NOMO-1 treated with DMSO at 0.1 percent for 48 hours (cell line): ENCODE measurements at regions not wholly inside any gene's neighbourhood (a gene's known extent, or its start where the extent isn't known, plus 50 kb on each side); places are given as distances from the start of the nearest gene placed in this dataset.
A peak's percentile ranks its signal among the peaks of the same experiment; 100 is the strongest.

Source experiments
- DNase-seq: peaks from one replicate; lab custom pipeline; 2025; ENCODE audit not compliant: unreplicated experiment; lab: John Stamatoyannopoulos, UW

GRCh38 chr3:83729576-83729975 lies 1229.2 kb upstream of the CADM2 start:
- DNase-seq: no peak

- DNase-seq: no peak
These were observed 1224.1 kb upstream of the CADM2 start for GRCh38 chr3:83734656-83735055.

DNA sequence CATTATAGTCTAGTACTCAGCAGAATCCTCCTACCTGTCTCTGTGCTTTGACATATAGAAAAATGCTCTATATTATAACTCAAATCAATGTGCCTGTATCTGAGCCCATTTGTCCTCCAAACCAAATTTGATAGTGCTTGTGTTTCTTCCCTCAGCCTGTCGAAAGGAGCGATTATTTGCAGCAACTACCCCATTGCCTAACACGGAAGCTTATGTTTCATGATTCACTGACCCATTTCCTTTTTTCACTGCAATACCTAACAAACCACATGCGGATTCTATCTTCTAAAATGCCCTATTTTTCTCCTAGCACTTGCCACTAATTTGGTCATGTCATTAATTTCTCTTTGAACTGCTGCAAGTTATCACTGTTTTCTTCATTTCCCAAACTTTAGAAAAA lies 1220.6 kb upstream of the CADM2 start:
- DNase-seq: peak; percentile 93

DNA sequence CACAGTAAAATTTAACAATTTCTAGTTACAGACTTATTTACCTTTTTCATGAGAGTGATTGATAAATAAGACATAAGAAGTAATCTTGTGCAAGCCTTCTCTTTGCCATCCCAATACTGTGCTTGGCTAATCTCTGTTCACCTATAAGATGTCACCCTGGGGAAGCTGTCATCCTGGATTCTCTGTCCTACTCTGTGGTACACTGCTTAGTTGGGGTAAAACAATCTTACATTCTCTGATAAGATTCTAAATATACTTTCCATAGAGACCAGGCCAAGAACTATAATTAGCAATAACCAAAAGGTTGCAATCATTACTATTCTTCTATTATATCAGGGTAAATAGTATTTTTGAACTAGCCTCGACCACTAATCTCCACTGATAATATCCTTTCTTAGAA lies 1218.3 kb upstream of the CADM2 start:
- DNase-seq: no peak

- DNase-seq: no peak
These were observed 1192.8 kb upstream of the CADM2 start for GRCh38 chr3:83765956-83766355.

GRCh38 chr3:83769791-83770663 lies 1188.8 kb upstream of the CADM2 start:
- DNase-seq: no peak

DNA sequence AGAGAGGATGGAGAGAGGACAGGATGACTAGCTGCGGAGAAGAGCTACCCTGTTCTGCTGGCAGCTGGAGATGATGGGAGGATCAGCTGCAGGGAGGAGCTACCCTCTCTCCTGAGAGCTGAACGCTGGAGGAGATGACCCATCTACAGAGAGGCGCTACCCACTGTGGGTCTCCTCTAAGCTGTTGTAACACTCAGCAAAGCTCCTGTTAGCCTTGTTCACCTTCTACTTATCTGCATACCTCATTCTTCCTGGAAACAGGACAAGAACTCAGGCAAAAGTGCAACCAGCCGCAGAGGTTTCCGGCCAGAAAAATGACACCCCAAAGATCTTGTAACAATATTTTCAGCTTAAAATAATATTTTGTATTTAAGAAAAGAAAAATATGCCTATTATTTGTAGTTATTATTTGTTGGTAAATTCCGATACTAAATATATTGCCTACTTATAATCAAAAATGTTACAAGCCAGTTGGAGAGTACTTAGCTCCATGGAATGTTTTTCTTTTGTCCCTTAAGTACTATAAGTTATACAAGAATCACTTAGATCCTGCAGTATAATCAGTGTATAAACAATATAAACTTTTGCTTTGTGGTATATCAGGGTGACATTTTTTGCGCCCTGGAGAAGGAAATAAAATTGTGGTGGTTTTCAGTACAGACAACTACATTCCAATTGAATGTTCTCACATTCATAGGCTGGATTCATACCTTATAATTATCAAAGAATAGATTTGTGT lies 1188.0 kb upstream of the CADM2 start:
- no peak for DNase-seq

GRCh38 chr3:83802801-83803200 lies 1156.0 kb upstream of the CADM2 start:
- no peak for DNase-seq

- DNase-seq: no peak
These were observed 1151.3 kb upstream of the CADM2 start for GRCh38 chr3:83807511-83807910.

DNA sequence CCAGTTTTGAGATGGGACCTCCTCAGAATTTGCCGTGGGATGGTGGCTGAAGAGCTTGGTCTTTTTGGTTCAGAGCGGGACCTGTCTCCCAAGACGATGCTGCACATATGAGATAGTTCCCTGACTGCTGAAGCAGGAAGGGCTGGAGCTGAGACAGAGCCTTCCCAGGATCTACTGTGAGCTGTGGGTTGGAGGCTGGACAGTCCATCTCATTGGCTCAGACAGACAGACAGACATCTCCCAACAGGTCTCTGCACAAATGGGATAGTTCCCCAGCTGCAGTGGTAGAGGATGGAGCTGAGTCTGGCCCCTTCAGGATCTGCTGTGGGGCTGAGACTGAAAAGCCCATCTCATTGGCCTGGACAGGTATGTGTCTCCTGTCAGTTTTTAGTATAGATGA lies 1145.6 kb upstream of the CADM2 start:
- DNase-seq: no peak

- DNase-seq: no peak
These were observed 1142.1 kb upstream of the CADM2 start for GRCh38 chr3:83816653-83817052.

GRCh38 chr3:83821506-83821905 lies 1137.3 kb upstream of the CADM2 start:
- no peak for DNase-seq

DNA sequence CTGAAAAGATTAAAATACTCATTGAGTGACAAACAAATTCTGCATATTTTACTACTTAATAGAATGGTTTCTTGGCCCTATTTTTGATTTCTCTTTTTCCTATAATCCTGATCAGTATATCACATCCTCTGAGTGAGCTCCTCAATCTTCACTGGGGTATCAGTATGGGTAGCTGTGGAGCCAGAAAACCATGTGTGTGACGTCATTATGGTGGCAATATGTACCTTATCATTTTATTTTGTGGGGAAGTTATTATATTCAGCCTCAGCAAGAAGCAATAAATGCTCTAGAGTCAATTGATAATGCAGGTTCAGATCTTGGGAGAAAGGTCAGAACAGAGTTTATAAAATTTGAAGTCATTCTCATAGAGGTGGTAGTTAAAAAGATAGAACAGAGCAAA lies 1135.7 kb upstream of the CADM2 start:
- DNase-seq: no peak

- no peak for DNase-seq
These were observed 1123.7 kb upstream of the CADM2 start for GRCh38 chr3:83835040-83835439.

DNA sequence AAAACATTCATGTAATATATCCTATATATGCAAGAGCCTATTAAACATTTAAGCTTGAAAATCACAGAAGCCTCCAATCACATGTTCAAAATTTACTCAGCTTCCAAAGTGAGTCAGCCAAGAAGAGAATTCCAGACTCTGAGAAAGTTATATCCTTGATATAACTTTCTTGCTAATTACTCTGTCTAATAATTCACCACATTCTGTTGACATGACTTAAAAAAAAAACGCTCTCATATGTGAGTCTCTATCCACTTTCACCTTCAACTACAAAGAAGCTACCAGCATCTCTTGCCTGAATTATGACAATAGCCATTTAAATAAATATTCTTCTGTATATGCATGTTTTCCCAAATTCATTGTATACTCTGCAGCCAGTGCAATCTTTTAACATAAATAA lies 1116.3 kb upstream of the CADM2 start:
- DNase-seq: no peak

- DNase-seq: no peak
These were observed 1115.1 kb upstream of the CADM2 start for GRCh38 chr3:83843716-83844115.

GRCh38 chr3:83849106-83849730 lies 1109.6 kb upstream of the CADM2 start:
- DNase-seq: peak; percentile 39

- no peak for DNase-seq
These were observed 1095.4 kb upstream of the CADM2 start for GRCh38 chr3:83863380-83863779.

DNA sequence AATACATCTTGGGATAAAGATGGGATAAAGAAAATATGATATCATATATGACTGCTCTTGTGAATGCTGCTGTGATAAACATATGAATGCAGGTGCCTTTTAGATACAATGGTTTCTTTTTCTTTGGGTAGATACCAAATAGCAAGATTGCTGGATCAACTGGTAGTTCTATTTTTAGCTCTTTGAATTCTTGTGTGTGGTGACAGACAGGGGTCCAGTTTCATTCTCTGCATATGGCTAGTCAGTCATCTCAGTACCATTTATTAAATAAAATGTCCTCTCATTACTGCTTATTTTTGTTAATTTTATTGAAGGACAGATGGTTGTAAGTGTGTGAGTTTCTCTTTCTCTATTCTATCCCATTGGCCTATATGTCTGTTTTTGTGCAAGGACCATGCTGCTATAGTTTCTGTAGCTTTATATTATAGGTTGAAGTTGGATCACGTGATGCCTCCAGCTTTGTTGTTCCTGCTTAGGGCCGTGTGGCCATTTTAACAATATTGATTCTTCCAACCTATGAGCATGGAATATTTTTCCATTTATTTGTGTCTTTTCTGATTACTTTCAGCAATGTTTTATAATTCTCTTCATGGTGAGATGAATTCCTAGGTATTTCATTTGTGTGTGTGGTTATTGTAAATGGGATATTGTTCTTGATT lies 1089.8 kb upstream of the CADM2 start:
- DNase-seq: no peak

- DNase-seq: peak; percentile 68
These were observed 1085.2 kb upstream of the CADM2 start for GRCh38 chr3:83873550-83873949.

- DNase-seq: no peak
These were observed 1080.9 kb upstream of the CADM2 start for GRCh38 chr3:83877910-83878309.
